ENCODE measurements at regions not wholly inside any gene's neighbourhood (a gene's known extent, or its start where the extent isn't known, plus 50 kb on each side); places are given as distances from the start of the nearest gene placed in this dataset.

DNA sequence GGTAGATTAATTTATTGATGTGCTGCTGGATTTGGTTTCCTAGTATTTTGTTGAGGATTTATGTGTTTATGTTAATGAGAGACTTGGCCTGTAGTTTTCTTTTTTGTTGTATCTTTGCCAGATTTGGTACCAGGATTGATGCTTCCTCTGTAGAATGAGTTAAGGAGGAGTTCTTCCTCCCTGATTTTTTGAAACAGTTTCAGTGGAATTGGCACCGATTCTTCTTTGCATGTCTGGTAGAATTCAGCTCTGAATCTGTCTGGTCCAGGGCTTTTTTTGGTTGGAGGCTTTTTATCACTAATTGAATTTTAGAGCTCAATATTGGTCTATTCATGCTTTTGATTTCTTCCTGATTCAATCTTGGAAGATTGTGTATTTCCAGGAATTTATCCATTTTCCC is 174.0 kb upstream of the NDST4 start:
- Histone ChIP-seq H3K4me1 (ENCODE audit: control insufficient read depth, insufficient read depth, low read length, poor library complexity, severe bottlenecking) (peaks cover 3% of the 10 kb centered on the region), H3K27me3 (replicated peaks; ENCODE audit: control insufficient read depth, insufficient read depth, low read length, poor library complexity, severe bottlenecking) (no peaks in the 10 kb centered on the region), H3K9me3 (ENCODE audit: control insufficient read depth, low read length) (no peaks in the 10 kb centered on the region), H3K27ac (ENCODE audit: insufficient read depth, low read length, poor library complexity, severe bottlenecking) (no peak overlapping the region), H3K4me3 (ENCODE audit: insufficient read depth, low read depth, low read length, poor library complexity, severe bottlenecking) (no peak overlapping the region), H3K36me3 (ENCODE audit: control insufficient read depth, insufficient read depth, low read length) (no peaks in the 10 kb centered on the region)
- no peak for DNase-seq

DNA sequence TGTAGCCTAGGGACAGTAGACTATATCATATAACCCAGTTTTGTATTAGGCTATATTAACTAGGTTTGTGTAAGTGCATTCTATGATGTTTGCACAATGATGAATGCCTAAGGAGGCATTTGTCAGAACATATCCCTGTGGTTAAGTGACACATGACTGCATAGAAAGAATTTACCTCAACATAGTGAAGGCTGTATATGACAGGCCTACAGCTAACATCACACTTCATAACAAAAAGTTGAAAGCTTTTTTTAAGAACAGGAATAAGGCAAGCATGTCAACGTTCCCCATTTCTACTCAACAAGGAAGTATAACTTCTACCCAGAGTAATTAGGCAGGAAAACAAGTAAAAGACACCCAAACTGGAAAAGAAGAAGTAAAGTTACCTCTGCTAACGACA is 165.9 kb upstream of the NDST4 start:
- Histone ChIP-seq H3K27ac (ENCODE audit: insufficient read depth, low read length, poor library complexity, severe bottlenecking) (no peak overlapping the region), H3K9me3 (ENCODE audit: control insufficient read depth, low read length) (no peaks in the 10 kb centered on the region), H3K4me3 (ENCODE audit: insufficient read depth, low read depth, low read length, poor library complexity, severe bottlenecking) (no peak overlapping the region), H3K27me3 (replicated peaks; ENCODE audit: control insufficient read depth, insufficient read depth, low read length, poor library complexity, severe bottlenecking) (no peaks in the 10 kb centered on the region), H3K4me1 (ENCODE audit: control insufficient read depth, insufficient read depth, low read length, poor library complexity, severe bottlenecking) (no peaks in the 10 kb centered on the region), H3K36me3 (ENCODE audit: control insufficient read depth, insufficient read depth, low read length) (no peaks in the 10 kb centered on the region)
- DNase-seq, result no peak

DNA sequence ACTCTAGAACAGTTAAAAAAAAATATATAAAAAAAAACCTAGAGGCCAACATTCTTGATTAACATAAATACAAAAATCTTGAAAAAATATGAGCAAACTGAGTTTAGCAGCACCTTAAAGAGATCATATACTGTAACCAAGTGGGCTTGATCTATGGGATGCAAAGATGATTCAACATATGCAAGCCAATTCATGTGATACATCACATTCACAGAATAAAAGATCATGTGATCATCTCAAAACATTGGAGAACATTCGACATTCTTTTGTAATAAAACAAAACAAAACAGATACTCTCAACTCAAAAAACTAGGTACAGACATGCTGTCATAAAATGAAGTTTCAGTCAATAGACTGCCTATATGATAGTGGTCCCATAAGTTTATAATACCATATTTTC is 165.4 kb upstream of the NDST4 start:
- Histone ChIP-seq H3K27me3 (replicated peaks; ENCODE audit: control insufficient read depth, insufficient read depth, low read length, poor library complexity, severe bottlenecking) (no peaks in the 10 kb centered on the region), H3K4me1 (ENCODE audit: control insufficient read depth, insufficient read depth, low read length, poor library complexity, severe bottlenecking) (no peaks in the 10 kb centered on the region), H3K9me3 (ENCODE audit: control insufficient read depth, low read length) (no peaks in the 10 kb centered on the region), H3K36me3 (ENCODE audit: control insufficient read depth, insufficient read depth, low read length) (no peaks in the 10 kb centered on the region), H3K4me3 (ENCODE audit: insufficient read depth, low read depth, low read length, poor library complexity, severe bottlenecking) (no peak overlapping the region), H3K27ac (ENCODE audit: insufficient read depth, low read length, poor library complexity, severe bottlenecking) (no peak overlapping the region)
- no peak for DNase-seq

DNA sequence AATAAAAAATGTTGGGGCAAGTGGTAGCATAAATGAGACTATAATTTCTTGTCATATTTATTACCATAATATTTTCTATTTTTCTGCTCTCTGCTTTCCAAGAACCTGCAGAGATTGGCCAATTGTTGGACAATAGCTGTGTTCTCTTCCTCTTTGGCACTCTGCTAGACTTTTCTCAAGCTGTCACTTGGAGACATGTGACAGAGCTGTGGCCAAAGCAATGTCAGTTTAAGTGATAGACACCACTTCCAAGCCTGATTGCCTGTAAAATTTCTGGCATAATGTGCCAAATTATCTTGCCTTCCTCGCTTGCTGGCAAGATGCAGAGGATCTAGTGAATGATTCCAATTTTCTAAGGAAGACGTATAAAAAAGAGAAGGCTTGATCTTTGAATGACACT is 162.2 kb upstream of the NDST4 start:
- Histone ChIP-seq H3K9me3 (ENCODE audit: control insufficient read depth, low read length) (no peaks in the 10 kb centered on the region), H3K27me3 (replicated peaks; ENCODE audit: control insufficient read depth, insufficient read depth, low read length, poor library complexity, severe bottlenecking) (no peaks in the 10 kb centered on the region), H3K4me3 (ENCODE audit: insufficient read depth, low read depth, low read length, poor library complexity, severe bottlenecking) (no peak overlapping the region), H3K27ac (ENCODE audit: insufficient read depth, low read length, poor library complexity, severe bottlenecking) (no peak overlapping the region), H3K4me1 (ENCODE audit: control insufficient read depth, insufficient read depth, low read length, poor library complexity, severe bottlenecking) (no peaks in the 10 kb centered on the region), H3K36me3 (ENCODE audit: control insufficient read depth, insufficient read depth, low read length) (no peaks in the 10 kb centered on the region)
- DNase-seq, result no peak

DNA sequence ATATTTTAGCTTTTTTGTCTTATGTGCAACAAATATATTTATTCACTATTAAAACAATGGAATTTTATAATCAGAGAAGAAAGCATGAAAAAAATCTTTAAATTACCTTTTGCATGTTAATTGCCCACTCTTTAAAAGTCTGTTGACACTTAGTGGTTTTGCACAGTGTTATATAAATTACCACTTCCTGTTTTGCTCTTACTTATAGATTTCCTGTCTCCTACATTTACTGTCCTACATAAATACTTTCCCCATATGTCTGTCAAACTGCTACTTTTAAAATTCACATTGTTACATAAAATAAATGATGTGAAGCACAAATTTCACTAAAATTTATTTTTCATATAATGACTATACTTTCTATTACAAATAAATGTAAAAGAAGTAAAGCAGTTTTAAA is 161.1 kb upstream of the NDST4 start:
- Histone ChIP-seq H3K27me3 (replicated peaks; ENCODE audit: control insufficient read depth, insufficient read depth, low read length, poor library complexity, severe bottlenecking) (no peaks in the 10 kb centered on the region), H3K4me3 (ENCODE audit: insufficient read depth, low read depth, low read length, poor library complexity, severe bottlenecking) (no peak overlapping the region), H3K36me3 (ENCODE audit: control insufficient read depth, insufficient read depth, low read length) (no peaks in the 10 kb centered on the region), H3K9me3 (ENCODE audit: control insufficient read depth, low read length) (no peaks in the 10 kb centered on the region), H3K27ac (ENCODE audit: insufficient read depth, low read length, poor library complexity, severe bottlenecking) (no peak overlapping the region), H3K4me1 (ENCODE audit: control insufficient read depth, insufficient read depth, low read length, poor library complexity, severe bottlenecking) (no peaks in the 10 kb centered on the region)
- DNase-seq, result no peak

DNA sequence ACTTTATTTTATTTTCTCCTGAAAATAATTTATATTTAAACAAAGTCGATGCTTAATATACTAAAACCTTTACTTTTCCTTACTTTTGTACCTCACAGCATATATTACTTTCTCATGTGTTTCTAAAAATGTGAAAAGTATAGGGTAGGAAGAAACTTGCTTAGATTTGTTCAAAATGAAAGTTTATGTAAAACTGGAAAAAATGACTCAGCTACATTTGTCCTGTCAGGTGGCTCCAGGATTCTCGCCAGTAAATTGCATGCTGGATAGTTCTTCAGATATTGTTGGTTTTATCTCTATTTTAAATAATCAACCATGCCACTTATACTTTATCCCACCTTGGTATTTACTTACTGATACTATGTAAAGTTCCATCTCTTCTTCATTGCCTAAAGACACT is 159.2 kb upstream of the NDST4 start:
- H3K27ac ChIP-seq (ENCODE audit: insufficient read depth, low read length, poor library complexity, severe bottlenecking), result no peak overlapping the region
- H3K4me3 ChIP-seq (ENCODE audit: insufficient read depth, low read depth, low read length, poor library complexity, severe bottlenecking), result no peak overlapping the region
- no peaks in the 10 kb centered on the region for H3K9me3 ChIP-seq (ENCODE audit: control insufficient read depth, low read length)
- H3K36me3 ChIP-seq (ENCODE audit: control insufficient read depth, insufficient read depth, low read length), result no peaks in the 10 kb centered on the region
- DNase-seq, result no peak
- no peaks in the 10 kb centered on the region for H3K27me3 ChIP-seq (replicated peaks; ENCODE audit: control insufficient read depth, insufficient read depth, low read length, poor library complexity, severe bottlenecking)
- no peaks in the 10 kb centered on the region for H3K4me1 ChIP-seq (ENCODE audit: control insufficient read depth, insufficient read depth, low read length, poor library complexity, severe bottlenecking)

DNA sequence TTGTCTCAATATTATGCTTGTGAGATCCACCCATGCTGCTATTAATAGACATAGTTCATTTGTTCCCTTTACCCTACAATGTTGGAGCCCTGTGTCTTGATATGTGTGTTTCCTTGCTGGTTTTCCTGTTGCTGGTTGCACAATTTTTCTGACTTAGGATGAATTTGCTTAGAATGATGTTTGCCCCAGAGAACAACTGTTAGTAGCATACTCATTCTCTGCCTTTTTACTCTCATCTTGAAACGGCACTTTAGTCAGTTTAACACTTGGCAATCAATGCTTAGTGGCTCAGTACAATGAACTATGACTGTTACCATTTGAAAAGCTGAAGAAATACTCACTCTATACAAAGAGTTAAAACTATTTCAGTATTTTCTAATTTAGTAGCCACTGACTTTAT is 158.8 kb upstream of the NDST4 start:
- no peak overlapping the region for H3K4me3 ChIP-seq (ENCODE audit: insufficient read depth, low read depth, low read length, poor library complexity, severe bottlenecking)
- no peaks in the 10 kb centered on the region for H3K27me3 ChIP-seq (replicated peaks; ENCODE audit: control insufficient read depth, insufficient read depth, low read length, poor library complexity, severe bottlenecking)
- no peaks in the 10 kb centered on the region for H3K4me1 ChIP-seq (ENCODE audit: control insufficient read depth, insufficient read depth, low read length, poor library complexity, severe bottlenecking)
- H3K27ac ChIP-seq (ENCODE audit: insufficient read depth, low read length, poor library complexity, severe bottlenecking), result no peak overlapping the region
- H3K9me3 ChIP-seq (ENCODE audit: control insufficient read depth, low read length), result no peaks in the 10 kb centered on the region
- no peak for DNase-seq
- no peaks in the 10 kb centered on the region for H3K36me3 ChIP-seq (ENCODE audit: control insufficient read depth, insufficient read depth, low read length)

DNA sequence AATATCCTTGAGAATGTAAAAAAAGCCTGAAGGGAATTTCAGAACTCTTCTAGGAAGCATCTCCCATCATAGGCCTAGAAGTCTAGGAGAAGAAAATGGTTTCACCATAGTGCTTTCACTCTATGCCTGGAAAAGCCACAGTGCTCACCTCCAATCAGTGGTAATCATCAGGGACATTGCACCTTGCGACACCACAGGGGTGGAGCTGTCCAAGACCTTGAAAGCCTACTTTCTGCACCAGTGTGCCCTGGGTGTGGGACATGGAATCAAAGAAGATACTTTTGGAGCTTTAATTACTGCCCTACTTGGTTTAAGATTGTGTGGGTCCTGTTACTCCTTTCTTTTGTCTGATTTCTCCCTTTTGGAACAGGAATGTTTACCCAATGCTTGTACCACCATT is 146.8 kb upstream of the NDST4 start:
- H3K4me3 ChIP-seq (ENCODE audit: insufficient read depth, low read depth, low read length, poor library complexity, severe bottlenecking), result no peak overlapping the region
- no peak for DNase-seq
- H3K36me3 ChIP-seq (ENCODE audit: control insufficient read depth, insufficient read depth, low read length), result no peaks in the 10 kb centered on the region
- no peaks in the 10 kb centered on the region for H3K27me3 ChIP-seq (replicated peaks; ENCODE audit: control insufficient read depth, insufficient read depth, low read length, poor library complexity, severe bottlenecking)
- no peaks in the 10 kb centered on the region for H3K9me3 ChIP-seq (ENCODE audit: control insufficient read depth, low read length)
- H3K27ac ChIP-seq (ENCODE audit: insufficient read depth, low read length, poor library complexity, severe bottlenecking), result no peak overlapping the region
- no peaks in the 10 kb centered on the region for H3K4me1 ChIP-seq (ENCODE audit: control insufficient read depth, insufficient read depth, low read length, poor library complexity, severe bottlenecking)

DNA sequence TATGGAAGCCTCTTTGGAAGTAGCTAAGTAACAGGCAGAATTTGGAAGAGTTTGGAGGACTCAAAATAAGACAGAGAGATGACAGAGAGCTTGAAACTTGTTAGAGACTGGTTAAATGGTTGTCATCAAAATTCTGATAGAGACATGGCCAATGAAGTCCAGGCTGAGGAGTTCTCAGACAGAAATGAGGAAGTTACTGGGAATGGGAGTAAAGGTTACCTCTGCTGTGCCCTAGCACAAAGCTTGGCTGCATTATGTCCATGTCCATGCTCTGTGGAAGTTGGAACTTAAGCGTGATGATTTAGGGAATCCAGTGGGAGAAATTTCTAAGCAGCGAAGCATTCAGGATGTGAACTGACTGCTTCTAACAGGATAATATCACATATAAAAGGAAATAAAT is 146.2 kb upstream of the NDST4 start:
- no peak for DNase-seq
- Histone ChIP-seq H3K4me3 (ENCODE audit: insufficient read depth, low read depth, low read length, poor library complexity, severe bottlenecking) (no peak overlapping the region), H3K27ac (ENCODE audit: insufficient read depth, low read length, poor library complexity, severe bottlenecking) (no peak overlapping the region), H3K9me3 (ENCODE audit: control insufficient read depth, low read length) (no peaks in the 10 kb centered on the region), H3K36me3 (ENCODE audit: control insufficient read depth, insufficient read depth, low read length) (no peaks in the 10 kb centered on the region), H3K27me3 (replicated peaks; ENCODE audit: control insufficient read depth, insufficient read depth, low read length, poor library complexity, severe bottlenecking) (no peaks in the 10 kb centered on the region), H3K4me1 (ENCODE audit: control insufficient read depth, insufficient read depth, low read length, poor library complexity, severe bottlenecking) (no peaks in the 10 kb centered on the region)

DNA sequence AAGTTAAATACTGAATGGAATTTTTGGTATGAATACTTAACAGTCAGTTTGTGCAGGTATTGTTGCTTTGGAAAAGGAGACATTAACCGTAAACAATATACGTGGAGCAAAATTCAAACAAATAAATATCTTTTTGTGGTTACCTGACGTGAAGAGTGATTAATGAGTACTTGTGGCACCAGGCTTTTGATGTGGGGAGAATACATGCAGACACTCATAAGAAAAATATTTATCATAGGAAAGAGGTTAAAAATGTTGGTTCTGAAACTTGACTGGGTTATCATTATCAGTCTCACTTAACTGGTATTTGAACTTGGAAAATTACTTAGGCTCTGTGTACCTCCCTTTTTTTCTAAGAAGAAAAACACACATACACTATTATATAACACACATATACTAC is 136.4 kb upstream of the NDST4 start:
- DNase-seq, result no peak
- Histone ChIP-seq H3K27ac (ENCODE audit: insufficient read depth, low read length, poor library complexity, severe bottlenecking) (no peak overlapping the region), H3K4me3 (ENCODE audit: insufficient read depth, low read depth, low read length, poor library complexity, severe bottlenecking) (no peak overlapping the region), H3K9me3 (ENCODE audit: control insufficient read depth, low read length) (no peaks in the 10 kb centered on the region), H3K4me1 (ENCODE audit: control insufficient read depth, insufficient read depth, low read length, poor library complexity, severe bottlenecking) (no peaks in the 10 kb centered on the region), H3K27me3 (replicated peaks; ENCODE audit: control insufficient read depth, insufficient read depth, low read length, poor library complexity, severe bottlenecking) (no peaks in the 10 kb centered on the region), H3K36me3 (ENCODE audit: control insufficient read depth, insufficient read depth, low read length) (no peaks in the 10 kb centered on the region)
